Mesodermal cell (in vitro differentiated cells): ENCODE measurements at regions not wholly inside any gene's neighbourhood (a gene's known extent, or its start where the extent isn't known, plus 50 kb on each side); places are given as distances from the start of the nearest gene placed in this dataset.
"Not testable (repeated sequence)": the region's sequence is repeated elsewhere in the genome, so short reads cannot be mapped to it uniquely, and the experiment has no call there.

Source experiments
- H3K27ac ChIP-seq: 2 replicates; pipeline ENCODE4 v1.7.0; 2013; ENCODE audit warnings: mild to moderate bottlenecking, low read depth, low read length, moderate library complexity; ENCODE audit not compliant: severe bottlenecking
- H3K36me3 ChIP-seq: 2 replicates; pipeline ENCODE4 v1.7.1; 2013; ENCODE audit warnings: mild to moderate bottlenecking, low read length, moderate library complexity; ENCODE audit not compliant: control insufficient read depth, insufficient read depth
- H3K4me1 ChIP-seq: one replicate; pipeline ENCODE4 v1.7.1; 2013; ENCODE audit warnings: mild to moderate bottlenecking, low read length; ENCODE audit not compliant: insufficient read depth, control insufficient read depth, poor library complexity, severe bottlenecking
- H3K4me3 ChIP-seq: 2 replicates; pipeline ENCODE4 v1.7.0; 2013; ENCODE audit warnings: low read length, control low read depth, mild to moderate bottlenecking; ENCODE audit not compliant: insufficient read depth, poor library complexity, severe bottlenecking; ENCODE audit errors: extremely low read depth
- H3K9me3 ChIP-seq: 2 replicates; pipeline ENCODE4 v1.7.1; 2013; ENCODE audit warnings: mild to moderate bottlenecking, low read length, moderate library complexity; ENCODE audit not compliant: control insufficient read depth
- WGBS, 2 experiments: methylation state at CpG; one replicate each; pipeline ENCODE4 v1.1.5; 2013; ENCODE audit warnings: missing lambda C conversion rate in 2 of 2; ENCODE audit not compliant: insufficient coverage in 2 of 2; 5-methylcytosine and 5-hydroxymethylcytosine counted together

GRCh38 chr10:78600740-78601139 is 468.0 kb upstream of the ZMIZ1 start:
- WGBS, 2 experiments: 92 to 93% methylated on average over 1 of the region's 3 CpGs

GRCh38 chr10:78602201-78602932 is 466.4 kb upstream of the ZMIZ1 start:
- Histone ChIP-seq H3K9me3 (no peaks in the 10 kb centered on the region), H3K4me3 (no peak overlapping the region), H3K27ac (no peak overlapping the region), H3K36me3 (no peaks in the 10 kb centered on the region), H3K4me1 (peaks cover 5% of the 10 kb centered on the region)
- 90 to 96% methylated on average over 9 to 11 of the region's 12 CpGs for WGBS, 2 experiments

More at GRCh38 chr10:78600740-78601139, 468.0 kb upstream of the ZMIZ1 start:
- Histone ChIP-seq H3K4me1 (peaks cover 5% of the 10 kb centered on the region), H3K27ac (no peak overlapping the region), H3K36me3 (no peaks in the 10 kb centered on the region), H3K9me3 (no peaks in the 10 kb centered on the region), H3K4me3 (no peak overlapping the region)

GRCh38 chr10:78604286-78604685 is 464.5 kb upstream of the ZMIZ1 start:
- Histone ChIP-seq H3K36me3 (no peaks in the 10 kb centered on the region), H3K27ac (no peak overlapping the region), H3K4me3 (no peak overlapping the region), H3K4me1 (peaks cover 5% of the 10 kb centered on the region), H3K9me3 (no peaks in the 10 kb centered on the region)
- WGBS, 2 experiments: 96 to 97% methylated on average over 9 of the region's 9 CpGs

GRCh38 chr10:78604721-78605120 is 464.0 kb upstream of the ZMIZ1 start:
- peaks cover 5% of the 10 kb centered on the region for H3K4me1 ChIP-seq
- WGBS, 2 experiments: 84 to 89% methylated on average over 3 of the region's 3 CpGs
- H3K9me3 ChIP-seq: no peaks in the 10 kb centered on the region
- H3K27ac ChIP-seq: no peak overlapping the region
- H3K36me3 ChIP-seq: no peaks in the 10 kb centered on the region
- no peak overlapping the region for H3K4me3 ChIP-seq

- Histone ChIP-seq H3K4me1 (no peaks in the 10 kb centered on the region), H3K27ac (no peak overlapping the region), H3K9me3 (no peaks in the 10 kb centered on the region), H3K36me3 (no peaks in the 10 kb centered on the region), H3K4me3 (no peak overlapping the region)
- no CpG with 5 or more reads among the region's 4 CpGs for WGBS, 2 experiments
Measured at GRCh38 chr10:78605800-78606350, 462.9 kb upstream of the ZMIZ1 start.

- H3K36me3 ChIP-seq, H3K4me3 ChIP-seq, H3K27ac ChIP-seq, H3K4me1 ChIP-seq, H3K9me3 ChIP-seq: not testable (repeated sequence)
- no CpG with 5 or more reads among the region's 2 CpGs for WGBS, 2 experiments
Measured at GRCh38 chr10:78606766-78607165, 462.0 kb upstream of the ZMIZ1 start.

- 100% methylated on average over 1 of the region's 1 CpG; no CpG with 5 or more reads in 1 of the 2 experiments for WGBS, 2 experiments
- Histone ChIP-seq H3K4me3 (no peak overlapping the region), H3K27ac (no peak overlapping the region), H3K9me3 (no peaks in the 10 kb centered on the region), H3K36me3 (no peaks in the 10 kb centered on the region), H3K4me1 (no peaks in the 10 kb centered on the region)
Measured at GRCh38 chr10:78609976-78610375, 458.8 kb upstream of the ZMIZ1 start.

GRCh38 chr10:78613132-78613531 is 455.6 kb upstream of the ZMIZ1 start:
- no peak overlapping the region for H3K4me3 ChIP-seq
- no peaks in the 10 kb centered on the region for H3K36me3 ChIP-seq
- H3K4me1 ChIP-seq: no peaks in the 10 kb centered on the region
- H3K9me3 ChIP-seq: no peaks in the 10 kb centered on the region
- no peak overlapping the region for H3K27ac ChIP-seq

- no peaks in the 10 kb centered on the region for H3K9me3 ChIP-seq
- no peak overlapping the region for H3K27ac ChIP-seq
- H3K4me1 ChIP-seq: no peaks in the 10 kb centered on the region
- H3K36me3 ChIP-seq: no peaks in the 10 kb centered on the region
- H3K4me3 ChIP-seq: no peak overlapping the region
- 33% methylated on average over 1 of the region's 4 CpGs; no CpG with 5 or more reads in 1 of the 2 experiments for WGBS, 2 experiments
Measured at GRCh38 chr10:78614267-78614666, 454.5 kb upstream of the ZMIZ1 start.

- Histone ChIP-seq H3K27ac (no peak overlapping the region), H3K4me1 (no peaks in the 10 kb centered on the region), H3K4me3 (no peak overlapping the region), H3K9me3 (no peaks in the 10 kb centered on the region), H3K36me3 (no peaks in the 10 kb centered on the region)
- 86 to 89% methylated on average over 3 of the region's 3 CpGs for WGBS, 2 experiments
Measured at GRCh38 chr10:78614744-78615143, 454.0 kb upstream of the ZMIZ1 start.

GRCh38 chr10:78616125-78616695 is 452.6 kb upstream of the ZMIZ1 start:
- no peaks in the 10 kb centered on the region for H3K4me1 ChIP-seq
- H3K27ac ChIP-seq: no peak overlapping the region
- WGBS, 2 experiments: 50 to 93% methylated on average over 2 of the region's 4 CpGs
- H3K9me3 ChIP-seq: no peaks in the 10 kb centered on the region
- H3K4me3 ChIP-seq: no peak overlapping the region
- H3K36me3 ChIP-seq: no peaks in the 10 kb centered on the region
